PC-3 (cell line): ENCODE measurements at regions not wholly inside any gene's neighbourhood (a gene's known extent, or its start where the extent isn't known, plus 50 kb on each side); places are given as distances from the start of the nearest gene placed in this dataset.

ENCODE experiments used
- ATAC-seq: fragments of 200-7000 bp; cut with Tn5 transposase; 2 replicates; pipeline ENCODE4 v1.9.1; 2020; ENCODE audit warnings: mild to moderate bottlenecking, moderate library complexity
- BruUV-seq: library from RNA; stranded (reverse); fragments of 400-500 nt; replicated peaks from 2 replicates; lab custom pipeline; 2021; lab: Mats Ljungman, UMichigan
- CTCF ChIA-PET: fragments of 300-600 bp; sonication (Branson Sonifier 250); formaldehyde crosslinking; loops from one replicate; lab custom pipeline; 2022; ENCODE audit warnings: antibody characterized with exemption; lab: Charles Lee
- POLR2A ChIA-PET: fragments of 300-600 bp; sonication (Branson Sonifier 250); formaldehyde crosslinking; loops from one replicate; lab custom pipeline; 2022; ENCODE audit warnings: antibody characterized with exemption; ENCODE audit not compliant: unreplicated experiment; lab: Charles Lee
- DNase-seq: peaks from one replicate; pipeline ENCODE4 v3.0.0-alpha.2; 2015
- H2AFZ ChIP-seq: fragments of 300-600 bp; sonication (generic); 2 replicates; pipeline ENCODE4 v1.6.0; 2016; ENCODE audit warnings: antibody characterized with exemption, low read length
- H3F3A ChIP-seq: fragments of 300-600 bp; sonication (generic); one replicate; pipeline ENCODE4 v1.6.0; 2017; ENCODE audit warnings: antibody characterized with exemption, low read length, control low read depth, mild to moderate bottlenecking; ENCODE audit not compliant: unreplicated experiment
- H3K27ac ChIP-seq: fragments of 300-600 bp; sonication (generic); 2 replicates; pipeline ENCODE4 v1.5.1; 2016; ENCODE audit warnings: mild to moderate bottlenecking, low read length
- H3K27me3 ChIP-seq: fragments of 300-600 bp; sonication (generic); 2 replicates; pipeline ENCODE4 v1.6.1; 2016; ENCODE audit warnings: low read length, mixed read lengths
- H3K36me3 ChIP-seq: fragments of 300-600 bp; sonication (generic); 2 replicates; pipeline ENCODE4 v1.6.1; 2016; ENCODE audit warnings: low read depth, mixed run types, low read length, mixed read lengths
- H3K4me1 ChIP-seq: fragments of 300-600 bp; sonication (generic); 2 replicates; pipeline ENCODE4 v1.5.1; 2016; ENCODE audit warnings: low read length; ENCODE audit not compliant: insufficient read depth
- H3K4me2 ChIP-seq: fragments of 300-600 bp; sonication (generic); 2 replicates; pipeline ENCODE4 v1.6.0; 2016; ENCODE audit warnings: low read length
- H3K4me3 ChIP-seq: fragments of 300-600 bp; sonication (generic); 2 replicates; pipeline ENCODE4 v1.5.1; 2016; ENCODE audit warnings: mild to moderate bottlenecking, low read length, mixed read lengths
- H3K79me2 ChIP-seq: fragments of 300-600 bp; sonication (generic); 2 replicates; pipeline ENCODE4 v1.6.1; 2017; ENCODE audit warnings: low read length, mixed read lengths
- H3K9ac ChIP-seq: fragments of 300-600 bp; sonication (generic); 2 replicates; pipeline ENCODE4 v1.6.0; 2016; ENCODE audit warnings: mild to moderate bottlenecking, low read length
- H3K9me2 ChIP-seq: fragments of 300-600 bp; sonication (generic); replicated peaks from 2 replicates; pipeline ENCODE4 v1.6.1; 2016; ENCODE audit warnings: mixed run types, low read length, mixed read lengths
- H3K9me3 ChIP-seq: fragments of 300-600 bp; sonication (generic); 2 replicates; pipeline ENCODE4 v1.6.1; 2016; ENCODE audit warnings: low read length, mixed read lengths
- H4K20me1 ChIP-seq: fragments of 300-600 bp; sonication (generic); 2 replicates; pipeline ENCODE4 v1.6.1; 2016; ENCODE audit warnings: low read length, mixed read lengths
- CTCF ChIP-seq: fragments of 300-600 bp; sonication (generic); conservative IDR thresholded peaks from 2 replicates; pipeline ENCODE4 v1.5.1; 2017; ENCODE audit warnings: antibody characterized with exemption, low read depth, mild to moderate bottlenecking, low read length
- EZH2 ChIP-seq: fragments of 300-600 bp; sonication (generic); IDR thresholded peaks from one replicate; pipeline ENCODE4 v1.6.1; 2017; ENCODE audit warnings: antibody characterized with exemption, mild to moderate bottlenecking, low read length; ENCODE audit not compliant: unreplicated experiment
- EZH2phosphoT487 ChIP-seq: fragments of 300-600 bp; sonication (generic); IDR thresholded peaks from 2 replicates; pipeline ENCODE4 v1.6.1; 2018; ENCODE audit warnings: mild to moderate bottlenecking, antibody characterized with exemption, low read length, borderline replicate concordance
- intact Hi-C: fragments of 100-400 bp; cut with micrococcal nuclease; formaldehyde crosslinking; loops from 2 replicates; pipeline ENCODE4 v1.9.0; 2023

GRCh38 chr18:22606563-22607283 is 189.0 kb upstream of the CTAGE1 start:
- H3K27ac ChIP-seq, result no peak overlapping the region
- H3K9me3 ChIP-seq, result no peaks in the 10 kb centered on the region
- BruUV-seq, result no TSS peak
- TF ChIP-seq EZH2phosphoT487 (no peak), CTCF (no peak), EZH2 (no peak)
- ATAC-seq (no peak), DNase-seq (no peak)
- H3K9ac ChIP-seq, result no peak overlapping the region
- no peaks in the 10 kb centered on the region for H3K27me3 ChIP-seq
- H3K4me2 ChIP-seq, result no peak overlapping the region
- no peak overlapping the region for H3K4me3 ChIP-seq
- no peaks in the 10 kb centered on the region for H4K20me1 ChIP-seq
- CTCF ChIA-PET, result no interaction called here
- intact Hi-C loops, result no loop called here
- H3K36me3 ChIP-seq, result no peaks in the 10 kb centered on the region
- H3K4me1 ChIP-seq, result 0 out of 2 replicates have a peak, but pooled peaks cover 10% of the 10 kb centered on the region
- no peak overlapping the region for H2AFZ ChIP-seq
- H3F3A ChIP-seq, result no peaks in the 10 kb centered on the region
- POLR2A ChIA-PET, result no interaction called here
- no peaks in the 10 kb centered on the region for H3K9me2 ChIP-seq
- no peaks in the 10 kb centered on the region for H3K79me2 ChIP-seq

- H3F3A ChIP-seq, result no peaks in the 10 kb centered on the region
- H3K9me2 ChIP-seq, result no peaks in the 10 kb centered on the region
These were observed 189.5 kb upstream of the CTAGE1 start for GRCh38 chr18:22607284-22607635.

More at GRCh38 chr18:22607284-22607635, 189.5 kb upstream of the CTAGE1 start:
- Histone ChIP-seq H3K4me1 (0 out of 2 replicates have a peak, but pooled peaks cover 10% of the 10 kb centered on the region), H3K4me3 (no peak overlapping the region), H3K27ac (no peak overlapping the region), H3K36me3 (no peaks in the 10 kb centered on the region), H3K27me3 (no peaks in the 10 kb centered on the region), H3K4me2 (no peak overlapping the region), H3K9me3 (no peaks in the 10 kb centered on the region), H2AFZ (no peak overlapping the region), H3K9ac (no peak overlapping the region), H4K20me1 (no peaks in the 10 kb centered on the region), H3K79me2 (no peaks in the 10 kb centered on the region)
- no peak for DNase-seq
- ATAC-seq, result no peak
- TF ChIP-seq EZH2 (no peak), EZH2phosphoT487 (no peak), CTCF (no peak)
- intact Hi-C loops, result no loop called here
- ChIA-PET CTCF (no interaction called here), POLR2A (no interaction called here)
- BruUV-seq, result no TSS peak
